PC-9 (cell line): ENCODE measurements at regions not wholly inside any gene's neighbourhood (a gene's known extent, or its start where the extent isn't known, plus 50 kb on each side); places are given as distances from the start of the nearest gene placed in this dataset.
"Not testable (repeated sequence)": the region's sequence is repeated elsewhere in the genome, so short reads cannot be mapped to it uniquely, and the experiment has no call there.

Experiments
- BruUV-seq: library from RNA; stranded (reverse); fragments of 400-500 nt; replicated peaks from 2 replicates; lab custom pipeline; 2021; lab: Mats Ljungman, UMichigan
- CTCF ChIA-PET: fragments of 300-600 bp; sonication (Branson Sonifier 250); formaldehyde crosslinking; loops from one replicate; lab custom pipeline; 2022; ENCODE audit warnings: antibody characterized with exemption; lab: Charles Lee
- POLR2A ChIA-PET: fragments of 300-600 bp; sonication (Branson Sonifier 250); formaldehyde crosslinking; loops from one replicate; lab custom pipeline; 2022; ENCODE audit warnings: antibody characterized with exemption; ENCODE audit not compliant: unreplicated experiment; lab: Charles Lee
- DNase-seq, 2 experiments: peaks; one replicate each; pipeline versions ENCODE4 v3.0.0 to v3.0.0-alpha.2; 2015 to 2022; ENCODE audit warnings: mixed read lengths in 1 of 2
- H2AFZ ChIP-seq: fragments of 200-600 bp; sonication (generic); 2 replicates; pipeline ENCODE4 v1.8.1; 2017; ENCODE audit warnings: antibody characterized with exemption
- H3F3A ChIP-seq: fragments of 200-600 bp; sonication (generic); 2 replicates; pipeline ENCODE4 v1.8.1; 2017; ENCODE audit warnings: antibody characterized with exemption, mild to moderate bottlenecking, low read depth; ENCODE audit not compliant: insufficient read depth
- H3K27ac ChIP-seq: fragments of 200-600 bp; sonication (generic); 2 replicates; pipeline ENCODE4 v1.6.1; 2016; ENCODE audit warnings: mixed run types
- H3K27me3 ChIP-seq: fragments of 200-600 bp; sonication (generic); 2 replicates; pipeline ENCODE4 v1.6.1; 2016; ENCODE audit warnings: low read depth, mixed run types; ENCODE audit not compliant: insufficient read depth
- H3K36me3 ChIP-seq: fragments of 200-600 bp; sonication (generic); 2 replicates; pipeline ENCODE4 v1.6.1; 2016; ENCODE audit warnings: low read depth, mixed run types
- H3K4me1 ChIP-seq: fragments of 200-600 bp; sonication (generic); replicated peaks from 2 replicates; pipeline ENCODE4 v1.6.1; 2016; ENCODE audit warnings: mixed run types; ENCODE audit not compliant: insufficient read depth
- H3K4me2 ChIP-seq: fragments of 200-600 bp; sonication (generic); 2 replicates; pipeline ENCODE4 v1.6.1; 2017; ENCODE audit warnings: mixed run types
- H3K4me3 ChIP-seq: fragments of 200-600 bp; sonication (generic); 2 replicates; pipeline ENCODE4 v1.6.1; 2016; ENCODE audit warnings: mixed run types
- H3K79me2 ChIP-seq: fragments of 200-600 bp; sonication (generic); 2 replicates; pipeline ENCODE4 v1.6.1; 2017; ENCODE audit warnings: low read depth, mixed run types
- H3K9me2 ChIP-seq: fragments of 200-600 bp; sonication (generic); 2 replicates; pipeline ENCODE4 v1.8.1; 2017; ENCODE audit warnings: mild to moderate bottlenecking; ENCODE audit not compliant: insufficient read depth
- H3K9me3 ChIP-seq: fragments of 200-600 bp; sonication (generic); 2 replicates; pipeline ENCODE4 v1.8.1; 2016; ENCODE audit warnings: low read depth; ENCODE audit not compliant: insufficient read depth
- H4K20me1 ChIP-seq: fragments of 200-600 bp; sonication (generic); 2 replicates; pipeline ENCODE4 v1.8.1; 2017; ENCODE audit not compliant: insufficient read depth
- EZH2 ChIP-seq: fragments of 200-600 bp; sonication (generic); IDR thresholded peaks from 2 replicates; pipeline ENCODE4 v1.8.0; 2017; ENCODE audit warnings: antibody characterized with exemption, low read depth
- intact Hi-C: fragments of 100-400 bp; cut with micrococcal nuclease; formaldehyde crosslinking; loops from one replicate; pipeline ENCODE4 v1.10.0; 2022; ENCODE audit not compliant: unreplicated experiment
- TF ChIP-seq, protein P1 (sequence below): fragments of 200-600 bp; sonication (generic); conservative IDR thresholded peaks from 2 replicates; pipeline ENCODE4 v1.6.1; 2017; ENCODE audit warnings: mixed run types, antibody characterized with exemption, mild to moderate bottlenecking, moderate library complexity

DNA sequence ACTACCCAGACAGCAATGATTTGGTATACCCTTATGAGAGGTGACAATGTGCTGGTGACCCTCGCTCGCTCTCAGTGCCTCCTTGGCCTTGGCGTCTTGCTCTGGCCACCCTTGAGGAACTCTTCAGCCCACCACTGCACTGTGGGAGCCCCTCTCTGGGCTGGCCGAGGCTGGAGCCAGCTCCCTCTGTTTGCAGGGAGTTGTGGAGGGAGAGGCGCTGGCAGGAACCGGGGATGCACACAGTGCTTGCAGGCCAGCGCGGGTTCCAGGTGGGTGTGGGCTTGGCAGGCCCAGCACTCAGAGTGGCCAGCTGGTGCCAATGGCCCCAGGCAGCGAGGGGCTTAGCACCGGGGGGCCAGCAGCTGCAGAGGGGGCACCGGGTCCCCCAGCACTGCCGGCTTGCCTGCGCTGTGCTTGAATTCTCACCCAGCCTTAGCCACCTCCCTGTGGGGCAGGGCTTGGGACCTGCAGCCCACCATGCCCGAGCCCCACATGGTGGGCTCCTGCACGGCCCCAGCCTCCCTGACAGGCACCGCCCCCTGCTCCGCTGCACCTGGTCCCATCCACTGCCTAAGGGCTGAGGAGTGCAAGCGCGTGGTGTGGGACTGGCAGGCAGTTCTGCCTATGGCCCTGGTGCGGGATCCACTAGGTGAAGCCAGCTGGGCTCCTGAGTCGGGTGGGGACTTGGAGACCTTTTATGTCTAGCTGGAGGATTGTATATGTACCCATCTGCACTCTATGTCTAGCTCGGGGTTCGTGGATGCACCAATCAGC is 857.0 kb upstream of the IGFBP7 start:
- ChIA-PET POLR2A (no interaction called here), CTCF (no interaction called here)
- TF ChIP-seq, protein P1, sequence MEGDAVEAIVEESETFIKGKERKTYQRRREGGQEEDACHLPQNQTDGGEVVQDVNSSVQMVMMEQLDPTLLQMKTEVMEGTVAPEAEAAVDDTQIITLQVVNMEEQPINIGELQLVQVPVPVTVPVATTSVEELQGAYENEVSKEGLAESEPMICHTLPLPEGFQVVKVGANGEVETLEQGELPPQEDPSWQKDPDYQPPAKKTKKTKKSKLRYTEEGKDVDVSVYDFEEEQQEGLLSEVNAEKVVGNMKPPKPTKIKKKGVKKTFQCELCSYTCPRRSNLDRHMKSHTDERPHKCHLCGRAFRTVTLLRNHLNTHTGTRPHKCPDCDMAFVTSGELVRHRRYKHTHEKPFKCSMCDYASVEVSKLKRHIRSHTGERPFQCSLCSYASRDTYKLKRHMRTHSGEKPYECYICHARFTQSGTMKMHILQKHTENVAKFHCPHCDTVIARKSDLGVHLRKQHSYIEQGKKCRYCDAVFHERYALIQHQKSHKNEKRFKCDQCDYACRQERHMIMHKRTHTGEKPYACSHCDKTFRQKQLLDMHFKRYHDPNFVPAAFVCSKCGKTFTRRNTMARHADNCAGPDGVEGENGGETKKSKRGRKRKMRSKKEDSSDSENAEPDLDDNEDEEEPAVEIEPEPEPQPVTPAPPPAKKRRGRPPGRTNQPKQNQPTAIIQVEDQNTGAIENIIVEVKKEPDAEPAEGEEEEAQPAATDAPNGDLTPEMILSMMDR: no peak
- TF ChIP-seq EZH2: no peak
- Histone ChIP-seq H2AFZ (no peak overlapping the region), H3K9me3 (no peaks in the 10 kb centered on the region), H3K4me2 (no peak overlapping the region), H3K4me3 (no peak overlapping the region), H3K27ac (no peak overlapping the region), H3K4me1 (no peaks in the 10 kb centered on the region), H3F3A (no peaks in the 10 kb centered on the region), H4K20me1 (no peaks in the 10 kb centered on the region), H3K79me2 (no peaks in the 10 kb centered on the region), H3K36me3 (no peaks in the 10 kb centered on the region), H3K27me3 (no peaks in the 10 kb centered on the region), H3K9me2 (no peaks in the 10 kb centered on the region)
- no peak for DNase-seq
- no TSS peak for BruUV-seq
- intact Hi-C loops: no loop called here

DNA sequence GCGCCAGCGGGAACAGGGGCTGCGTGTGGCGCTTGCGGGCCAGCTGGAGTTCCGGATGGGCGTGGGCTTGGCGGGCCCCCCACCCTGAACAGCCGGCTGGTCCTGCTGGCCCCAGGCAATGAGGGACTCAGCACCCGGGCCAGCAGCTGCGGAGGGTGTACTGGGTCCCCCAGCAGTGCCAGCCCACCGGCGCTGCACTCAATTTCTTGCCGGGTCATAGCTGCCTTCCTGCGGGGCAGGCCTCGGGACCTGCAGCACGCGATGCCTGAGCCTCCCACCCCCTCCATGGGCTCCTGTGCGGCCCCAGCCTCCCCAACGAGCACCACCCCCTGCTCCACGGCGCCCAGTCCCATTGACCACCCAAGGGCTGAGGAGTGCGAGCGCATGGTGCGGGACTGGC is 855.2 kb upstream of the IGFBP7 start:
- H2AFZ ChIP-seq, H3K9me3 ChIP-seq, DNase-seq, BruUV-seq, H3K9me2 ChIP-seq, H3K36me3 ChIP-seq, H3K4me1 ChIP-seq, intact Hi-C loops, H3F3A ChIP-seq, H3K4me2 ChIP-seq, H3K27me3 ChIP-seq, CTCF ChIA-PET, H3K79me2 ChIP-seq, H3K27ac ChIP-seq, H4K20me1 ChIP-seq, H3K4me3 ChIP-seq, POLR2A ChIA-PET: not testable (repeated sequence)

DNA sequence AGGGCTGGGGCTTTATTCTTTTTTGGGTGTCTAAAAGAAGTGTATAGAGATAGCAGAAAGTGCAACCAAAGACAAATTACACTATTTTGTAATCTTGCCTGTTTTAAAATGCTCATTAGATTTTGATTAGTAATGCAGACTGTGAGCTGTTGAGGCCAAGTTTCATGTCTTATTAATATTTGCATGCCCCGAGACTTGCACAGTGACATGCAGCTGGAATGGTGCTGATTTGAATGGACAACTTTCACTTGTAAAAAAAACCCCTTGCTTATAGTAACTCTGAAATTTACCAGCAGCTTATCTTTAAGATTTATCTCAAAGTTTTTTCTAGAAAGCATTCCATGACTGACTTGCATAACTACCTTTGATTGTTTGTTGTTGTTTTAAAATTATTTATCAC is 835.1 kb upstream of the IGFBP7 start:
- intact Hi-C loops: no loop called here
- Histone ChIP-seq H3K27ac (no peak overlapping the region), H3F3A (no peaks in the 10 kb centered on the region), H3K4me3 (no peak overlapping the region), H3K79me2 (no peaks in the 10 kb centered on the region), H3K27me3 (no peaks in the 10 kb centered on the region), H3K36me3 (no peaks in the 10 kb centered on the region), H3K9me3 (no peaks in the 10 kb centered on the region), H2AFZ (no peak overlapping the region), H3K4me1 (no peaks in the 10 kb centered on the region), H3K4me2 (no peak overlapping the region), H4K20me1 (no peaks in the 10 kb centered on the region), H3K9me2 (no peaks in the 10 kb centered on the region)
- ChIA-PET CTCF (no interaction called here), POLR2A (no interaction called here)
- no TSS peak for BruUV-seq
- no peak for DNase-seq
- TF ChIP-seq, protein P1: no peak
- TF ChIP-seq EZH2: no peak

DNA sequence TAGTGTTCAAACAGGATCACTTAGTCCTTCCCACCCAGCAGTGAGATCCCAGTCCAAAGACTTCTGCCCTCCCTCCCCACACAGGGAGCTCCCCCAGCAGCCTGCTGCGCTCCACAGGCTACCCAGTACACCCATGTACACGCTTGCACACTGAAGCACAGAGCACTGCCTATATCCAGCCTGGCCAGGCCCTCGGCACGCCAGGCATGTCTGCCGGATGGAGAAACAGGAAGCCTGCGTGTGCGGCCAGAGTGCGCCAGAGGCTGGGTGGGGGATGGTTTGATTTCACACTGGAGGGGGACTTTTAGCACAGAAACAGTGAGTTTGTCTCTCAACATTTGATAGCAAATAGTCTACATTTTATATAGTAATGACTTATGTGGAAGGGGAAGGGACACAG is 833.5 kb upstream of the IGFBP7 start:
- peak in 1 of 2 experiments; percentile 23 for DNase-seq
- no peaks in the 10 kb centered on the region for H3K79me2 ChIP-seq
- ChIA-PET CTCF (no interaction called here), POLR2A (no interaction called here)
- H3K27me3 ChIP-seq: no peaks in the 10 kb centered on the region
- H3K4me3 ChIP-seq: no peak overlapping the region
- no TSS peak for BruUV-seq
- no peaks in the 10 kb centered on the region for H3F3A ChIP-seq
- H3K9me2 ChIP-seq: no peaks in the 10 kb centered on the region
- no peaks in the 10 kb centered on the region for H3K9me3 ChIP-seq
- no peak overlapping the region for H3K27ac ChIP-seq
- H3K4me2 ChIP-seq: no peak overlapping the region
- no peaks in the 10 kb centered on the region for H3K36me3 ChIP-seq
- H4K20me1 ChIP-seq: no peaks in the 10 kb centered on the region
- H2AFZ ChIP-seq: no peak overlapping the region
- no peaks in the 10 kb centered on the region for H3K4me1 ChIP-seq
- TF ChIP-seq, protein P1: no peak
- TF ChIP-seq EZH2: no peak
- intact Hi-C loops: no loop called here

DNA sequence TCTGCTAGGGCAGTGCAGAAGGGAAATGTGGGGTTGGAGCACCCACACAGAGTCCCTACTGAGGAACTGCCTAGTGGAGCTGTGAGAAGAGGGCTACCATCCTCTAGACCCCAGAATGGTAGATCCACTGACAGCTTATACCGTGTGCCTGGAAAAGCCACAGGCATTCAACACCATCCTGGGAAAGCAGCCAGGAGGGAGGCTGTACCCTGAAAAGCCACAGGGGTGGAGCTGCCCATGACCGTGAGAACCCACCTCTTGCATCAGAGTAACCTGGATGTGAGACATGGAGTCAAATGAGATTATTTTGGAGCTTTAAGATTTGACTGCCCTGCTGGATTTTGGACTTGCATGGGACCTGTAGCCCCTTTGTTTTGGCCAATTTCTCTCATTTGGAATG is 827.1 kb upstream of the IGFBP7 start:
- H3K27ac ChIP-seq, H3F3A ChIP-seq, CTCF ChIA-PET, H3K9me3 ChIP-seq, H3K9me2 ChIP-seq, H4K20me1 ChIP-seq, BruUV-seq, H3K4me2 ChIP-seq, intact Hi-C loops, POLR2A ChIA-PET, H3K79me2 ChIP-seq, DNase-seq, H3K36me3 ChIP-seq, H2AFZ ChIP-seq, H3K27me3 ChIP-seq, H3K4me1 ChIP-seq, H3K4me3 ChIP-seq: not testable (repeated sequence)
